GM21576 (cell line): ENCODE measurements at regions not wholly inside any gene's neighbourhood (a gene's known extent, or its start where the extent isn't known, plus 50 kb on each side); places are given as distances from the start of the nearest gene placed in this dataset.
"Not testable (repeated sequence)": the region's sequence is repeated elsewhere in the genome, so short reads cannot be mapped to it uniquely, and the experiment has no call there.

ENCODE experiments used
- ATAC-seq: cut with Tn5 transposase; IDR thresholded peaks from one replicate; pipeline ENCODE4 v1.9.1; 2021; ENCODE audit warnings: mild to moderate bottlenecking, moderate library complexity; ENCODE audit not compliant: unreplicated experiment

GRCh38 chr22:19599626-19600243 is 75.5 kb upstream of the CLDN5 start:
- ATAC-seq = no peak

GRCh38 chr22:19603346-19603745 is 79.1 kb upstream of the CLDN5 start:
- ATAC-seq = not testable (repeated sequence)

GRCh38 chr22:19603767-19604166 is 79.6 kb upstream of the CLDN5 start:
- no peak for ATAC-seq

- ATAC-seq = no peak
Measured at GRCh38 chr22:19604711-19605268, 80.6 kb upstream of the CLDN5 start.

- ATAC-seq = no peak
Measured at GRCh38 chr22:19605508-19606331, 81.5 kb upstream of the CLDN5 start.

GRCh38 chr22:19606332-19607191 is 82.4 kb upstream of the CLDN5 start:
- ATAC-seq = no peak

GRCh38 chr22:19607192-19608002 is 83.2 kb upstream of the CLDN5 start:
- ATAC-seq = no peak

- no peak for ATAC-seq
Measured at GRCh38 chr22:19608003-19608690, 83.9 kb upstream of the CLDN5 start.

GRCh38 chr22:19609753-19610152 is 85.5 kb upstream of the CLDN5 start:
- not testable (repeated sequence) for ATAC-seq

- ATAC-seq = no peak
Measured at GRCh38 chr22:19610518-19611253, 86.5 kb upstream of the CLDN5 start.

- ATAC-seq = no peak
Measured at GRCh38 chr22:19611590-19611989, 87.4 kb upstream of the CLDN5 start.

- no peak for ATAC-seq
Measured at GRCh38 chr22:19612866-19613572, 88.8 kb upstream of the CLDN5 start.

GRCh38 chr22:19614536-19614863 is 90.3 kb upstream of the CLDN5 start:
- no peak for ATAC-seq

GRCh38 chr22:19615001-19615461 is 90.8 kb upstream of the CLDN5 start:
- no peak for ATAC-seq

GRCh38 chr22:19615867-19616581 is 91.8 kb upstream of the CLDN5 start:
- ATAC-seq = no peak

GRCh38 chr22:19619144-19620009 is 94.9 kb upstream of the SEPTIN5 start:
- ATAC-seq = peak; percentile 64
